ENCODE measurements at regions not wholly inside any gene's neighbourhood (a gene's known extent, or its start where the extent isn't known, plus 50 kb on each side); places are given as distances from the start of the nearest gene placed in this dataset.

- Histone ChIP-seq H3K4me3 (no peak overlapping the region), H3K9me3 (no peaks in the 10 kb centered on the region), H3K27me3 (no peaks in the 10 kb centered on the region), H3K36me3 (no peaks in the 10 kb centered on the region), H3K27ac (no peak overlapping the region), H3K4me1 (peaks cover 0 to 5% (median 0%) of the 10 kb centered on the region in 3 donors)
- WGBS, 2 donors (ENCODE audit: low coverage in 1 of 2): 34 to 42% methylated on average over 4 of the region's 4 CpGs
- ATAC-seq: no peak
- TF ChIP-seq POLR2A (IDR thresholded peaks at IDR 0.05) (no peak), POLR2AphosphoS5 (IDR thresholded peaks at IDR 0.05) (no peak), CTCF (IDR thresholded peaks at IDR 0.05) (no peak), EP300 (IDR thresholded peaks at IDR 0.05) (no peak)
Measured at GRCh38 chr1:68975212-68975933, 478.5 kb upstream of the DEPDC1 start.

GRCh38 chr1:68976916-68977610 lies 480.2 kb upstream of the DEPDC1 start:
- no peak for ATAC-seq
- TF ChIP-seq POLR2A (IDR thresholded peaks at IDR 0.05): no peak
- TF ChIP-seq EP300 (IDR thresholded peaks at IDR 0.05): no peak
- TF ChIP-seq CTCF (IDR thresholded peaks at IDR 0.05): no peak
- no peak for TF ChIP-seq POLR2AphosphoS5 (IDR thresholded peaks at IDR 0.05)
- H3K9me3 ChIP-seq: no peaks in the 10 kb centered on the region
- 77 to 93% methylated on average over 2 to 4 of the region's 4 CpGs for WGBS, 2 donors (ENCODE audit: low coverage in 1 of 2)
- peaks cover 0 to 5% (median 0%) of the 10 kb centered on the region in 3 donors for H3K4me1 ChIP-seq
- H3K27ac ChIP-seq: no peak overlapping the region
- no peak overlapping the region for H3K4me3 ChIP-seq
- no peaks in the 10 kb centered on the region for H3K36me3 ChIP-seq
- H3K27me3 ChIP-seq: no peaks in the 10 kb centered on the region

GRCh38 chr1:68979891-68980290 lies 483.0 kb upstream of the DEPDC1 start:
- H3K4me3 ChIP-seq: no peak overlapping the region
- H3K36me3 ChIP-seq: no peaks in the 10 kb centered on the region
- H3K4me1 ChIP-seq: peaks cover 0 to 5% (median 0%) of the 10 kb centered on the region in 3 donors
- H3K9me3 ChIP-seq: no peaks in the 10 kb centered on the region
- no peak overlapping the region for H3K27ac ChIP-seq
- no peaks in the 10 kb centered on the region for H3K27me3 ChIP-seq
- TF ChIP-seq CTCF (IDR thresholded peaks at IDR 0.05) (no peak), POLR2A (IDR thresholded peaks at IDR 0.05) (no peak), POLR2AphosphoS5 (IDR thresholded peaks at IDR 0.05) (no peak), EP300 (IDR thresholded peaks at IDR 0.05) (no peak)
- 80 to 86% methylated on average over 1 of the region's 1 CpG for WGBS, 2 donors (ENCODE audit: low coverage in 1 of 2)
- no peak for ATAC-seq

GRCh38 chr1:68984289-68984688 lies 487.4 kb upstream of the DEPDC1 start:
- Histone ChIP-seq H3K36me3 (no peaks in the 10 kb centered on the region), H3K9me3 (peaks cover 0 to 3% (median 0%) of the 10 kb centered on the region in 3 donors), H3K4me3 (no peak overlapping the region), H3K27ac (no peak overlapping the region), H3K27me3 (no peaks in the 10 kb centered on the region), H3K4me1 (no peaks in the 10 kb centered on the region)
- no peak for TF ChIP-seq CTCF (IDR thresholded peaks at IDR 0.05)
- no peak for TF ChIP-seq POLR2A (IDR thresholded peaks at IDR 0.05)
- TF ChIP-seq EP300 (IDR thresholded peaks at IDR 0.05): no peak
- TF ChIP-seq POLR2AphosphoS5 (IDR thresholded peaks at IDR 0.05): no peak
- no peak for ATAC-seq
- WGBS, 2 donors (ENCODE audit: low coverage in 1 of 2): 85 to 100% methylated on average over 2 of the region's 2 CpGs

Measured in gastroesophageal sphincter (tissue), 4 donors.